Mesenchymal stem cell (in vitro differentiated cells and primary cell): ENCODE measurements at regions not wholly inside any gene's neighbourhood (a gene's known extent, or its start where the extent isn't known, plus 50 kb on each side); places are given as distances from the start of the nearest gene placed in this dataset.
A peak's percentile ranks its signal among the peaks of the same experiment; 100 is the strongest.
"Not testable (repeated sequence)": the region's sequence is repeated elsewhere in the genome, so short reads cannot be mapped to it uniquely, and the experiment has no call there.

ENCODE experiments used
- DNase-seq: peaks from one replicate; pipeline ENCODE4 v3.0.0-alpha.2; 2013
- H2AFZ ChIP-seq: one replicate; pipeline ENCODE4 v1.6.1; 2013; ENCODE audit warnings: low read depth, mild to moderate bottlenecking, control low read depth, inconsistent platforms, low read length, moderate library complexity
- H2AK5ac ChIP-seq: 2 replicates; pipeline ENCODE4 v1.6.1; 2013; ENCODE audit warnings: low read length, moderate library complexity, mild to moderate bottlenecking, inconsistent platforms; ENCODE audit not compliant: severe bottlenecking
- H2BK120ac ChIP-seq: one replicate; pipeline ENCODE4 v1.6.1; 2013; ENCODE audit warnings: low read depth, mild to moderate bottlenecking, inconsistent platforms, low read length, moderate library complexity
- H2BK12ac ChIP-seq, 2 experiments: one replicate each; pipeline ENCODE4 v1.6.1; 2013; ENCODE audit warnings: inconsistent platforms in 2 of 2, low read length in 2 of 2, mild to moderate bottlenecking in 2 of 2, moderate library complexity in 2 of 2, control low read depth in 1 of 2
- H2BK15ac ChIP-seq: one replicate; pipeline ENCODE4 v1.6.1; 2013; ENCODE audit warnings: mild to moderate bottlenecking, low read depth, inconsistent platforms; ENCODE audit not compliant: poor library complexity, severe bottlenecking
- H2BK5ac ChIP-seq: 2 replicates; pipeline ENCODE4 v1.6.1; 2013; ENCODE audit warnings: low read depth, mild to moderate bottlenecking, low read length, control low read depth, inconsistent platforms; ENCODE audit not compliant: poor library complexity, severe bottlenecking
- H3K14ac ChIP-seq, 2 experiments: one replicate each; pipeline ENCODE4 v1.6.1; 2013; ENCODE audit warnings: inconsistent platforms in 2 of 2, low read length in 2 of 2, control low read depth in 1 of 2, mild to moderate bottlenecking in 1 of 2, moderate library complexity in 1 of 2
- H3K18ac ChIP-seq, 2 experiments: one replicate each; pipeline ENCODE4 v1.6.1; 2013; ENCODE audit warnings: inconsistent platforms in 2 of 2, low read length in 2 of 2, control low read depth in 1 of 2, low read depth in 1 of 2, mild to moderate bottlenecking in 1 of 2
- H3K23ac ChIP-seq, 2 experiments: one replicate each; pipeline ENCODE4 v1.6.1; 2013; ENCODE audit warnings: inconsistent platforms in 2 of 2, low read length in 2 of 2, mild to moderate bottlenecking in 2 of 2, moderate library complexity in 2 of 2, control low read depth in 1 of 2
- H3K27ac ChIP-seq: 2 replicates; pipeline ENCODE4 v1.5.1; 2013; ENCODE audit warnings: mild to moderate bottlenecking, moderate library complexity, low read length, control low read depth, inconsistent platforms; ENCODE audit not compliant: poor library complexity, severe bottlenecking
- H3K27me3 ChIP-seq, 2 experiments: 2 replicates each; pipeline versions ENCODE4 v1.6.1 to v1.7.0; 2013; ENCODE audit warnings: low read length in 2 of 2, mild to moderate bottlenecking in 2 of 2, moderate library complexity in 2 of 2, control low read depth in 1 of 2, inconsistent platforms in 1 of 2; ENCODE audit not compliant: control insufficient read depth in 1 of 2, insufficient read depth in 1 of 2
- H3K36me3 ChIP-seq, 2 experiments: 2 replicates each; pipeline versions ENCODE4 v1.6.1 to v1.7.0; 2013; ENCODE audit warnings: low read length in 2 of 2, control low read depth in 1 of 2, inconsistent platforms in 1 of 2, low read depth in 1 of 2, mild to moderate bottlenecking in 1 of 2; ENCODE audit not compliant: insufficient read depth in 2 of 2, control insufficient read depth in 1 of 2
- H3K4ac ChIP-seq, 2 experiments: one replicate each; pipeline ENCODE4 v1.6.1; 2013; ENCODE audit warnings: inconsistent platforms in 2 of 2, low read length in 2 of 2, mild to moderate bottlenecking in 2 of 2, moderate library complexity in 2 of 2, control low read depth in 1 of 2, low read depth in 1 of 2
- H3K4me1 ChIP-seq: 2 replicates; pipeline ENCODE4 v1.6.1; 2013; ENCODE audit warnings: low read depth, low read length, control low read depth; ENCODE audit not compliant: control insufficient read depth, insufficient read depth
- H3K4me2 ChIP-seq: 2 replicates; pipeline ENCODE4 v1.6.1; 2013; ENCODE audit warnings: low read length, mild to moderate bottlenecking, inconsistent platforms; ENCODE audit not compliant: poor library complexity, severe bottlenecking
- H3K4me3 ChIP-seq, 2 experiments: 2 replicates each; pipeline versions ENCODE4 v1.5.1 to v1.7.0; 2013; ENCODE audit warnings: low read length in 2 of 2, mild to moderate bottlenecking in 2 of 2, control low read depth in 1 of 2, low read depth in 1 of 2; ENCODE audit not compliant: insufficient read depth in 1 of 2
- H3K79me1 ChIP-seq: replicated peaks from 2 replicates; pipeline ENCODE4 v1.6.1; 2013; ENCODE audit warnings: mild to moderate bottlenecking, control low read depth, low read length, inconsistent platforms; ENCODE audit not compliant: poor library complexity, severe bottlenecking
- H3K9ac ChIP-seq: 2 replicates; pipeline ENCODE4 v1.7.0; 2013; ENCODE audit warnings: mild to moderate bottlenecking, low read length, moderate library complexity
- H3K9me3 ChIP-seq: 2 replicates; pipeline ENCODE4 v1.7.0; 2013; ENCODE audit warnings: mild to moderate bottlenecking, low read length; ENCODE audit not compliant: control insufficient read depth
- H4K8ac ChIP-seq: one replicate; pipeline ENCODE4 v1.6.1; 2013; ENCODE audit warnings: inconsistent platforms, mild to moderate bottlenecking, low read length, moderate library complexity
- H4K91ac ChIP-seq: one replicate; pipeline ENCODE4 v1.6.1; 2013; ENCODE audit warnings: mild to moderate bottlenecking, low read length, inconsistent platforms
- WGBS: methylation state at CpG from one replicate; pipeline ENCODE4 v1.1.7; 2013; ENCODE audit warnings: mixed read lengths; 5-methylcytosine and 5-hydroxymethylcytosine counted together

GRCh38 chr12:127150956-127151355, 1116.0 kb upstream of the TMEM132C start:
- Histone ChIP-seq H2BK12ac (no peak overlapping the region), H3K9me3 (peaks cover 4% of the 10 kb centered on the region), H2BK15ac (no peak overlapping the region), H2BK5ac (no peak overlapping the region), H3K79me1 (no peaks in the 10 kb centered on the region), H3K9ac (peak overlapping the region; percentile 44), H2AK5ac (no peak overlapping the region), H3K23ac (no peak overlapping the region), H3K27ac (no peak overlapping the region), H3K18ac (no peak overlapping the region), H3K4me1 (no peaks in the 10 kb centered on the region), H3K14ac (no peak overlapping the region), H3K4me3 (no peak overlapping the region), H3K4me2 (no peak overlapping the region), H3K4ac (no peak overlapping the region), H2BK120ac (no peak overlapping the region), H2AFZ (no peak overlapping the region), H3K27me3 (no peaks in the 10 kb centered on the region), H4K8ac (no peak overlapping the region), H3K36me3 (no peaks in the 10 kb centered on the region), H4K91ac (no peak overlapping the region)
- DNase-seq = no peak
- WGBS = 72% methylated on average over 3 of the region's 4 CpGs

- no peak overlapping the region for H2BK5ac ChIP-seq
- H3K23ac ChIP-seq = no peak overlapping the region
- H3K36me3 ChIP-seq = peaks cover 0 to 4% of the 10 kb centered on the region in 2 experiments
- DNase-seq = no peak
- no peak overlapping the region for H2AK5ac ChIP-seq
- no peak overlapping the region for H3K4me3 ChIP-seq
- H3K79me1 ChIP-seq = no peaks in the 10 kb centered on the region
- no peak overlapping the region for H3K27ac ChIP-seq
- H3K18ac ChIP-seq = no peak overlapping the region
- H3K4me2 ChIP-seq = no peak overlapping the region
- H3K14ac ChIP-seq = no peak overlapping the region
- H3K4me1 ChIP-seq = no peaks in the 10 kb centered on the region
- no peak overlapping the region for H4K8ac ChIP-seq
- H3K27me3 ChIP-seq = no peaks in the 10 kb centered on the region
- no peak overlapping the region for H2BK15ac ChIP-seq
- no peak overlapping the region for H3K9ac ChIP-seq
- no peak overlapping the region for H2BK120ac ChIP-seq
- H2AFZ ChIP-seq = no peak overlapping the region
- WGBS = 88% methylated on average over 15 of the region's 15 CpGs
- H4K91ac ChIP-seq = no peak overlapping the region
- no peak overlapping the region for H3K4ac ChIP-seq
- no peak overlapping the region for H2BK12ac ChIP-seq
- H3K9me3 ChIP-seq = peaks cover 8% of the 10 kb centered on the region
Measured at GRCh38 chr12:127153996-127154395, 1113.0 kb upstream of the TMEM132C start.

- H3K27me3 ChIP-seq, H2BK12ac ChIP-seq, H3K9me3 ChIP-seq, H2AFZ ChIP-seq, H3K27ac ChIP-seq, H3K4ac ChIP-seq, DNase-seq, H4K91ac ChIP-seq, H3K4me3 ChIP-seq, H4K8ac ChIP-seq, H3K79me1 ChIP-seq, H3K14ac ChIP-seq, H3K9ac ChIP-seq, H3K23ac ChIP-seq, H2AK5ac ChIP-seq, H2BK120ac ChIP-seq, H3K4me1 ChIP-seq, H3K4me2 ChIP-seq, H2BK15ac ChIP-seq, H3K36me3 ChIP-seq, H2BK5ac ChIP-seq, H3K18ac ChIP-seq: not testable (repeated sequence)
- 87% methylated on average over 1 of the region's 1 CpG for WGBS
Measured at GRCh38 chr12:127154830-127155229, 1112.1 kb upstream of the TMEM132C start.

GRCh38 chr12:127155935-127156619, 1110.9 kb upstream of the TMEM132C start:
- not testable (repeated sequence) for H3K4me3 ChIP-seq, H2BK12ac ChIP-seq, H3K27ac ChIP-seq, H2BK5ac ChIP-seq, H3K23ac ChIP-seq, H2BK15ac ChIP-seq, H3K9ac ChIP-seq, H3K4me1 ChIP-seq, H3K4ac ChIP-seq, H3K36me3 ChIP-seq, H3K4me2 ChIP-seq, H3K27me3 ChIP-seq, DNase-seq, H3K79me1 ChIP-seq, H2AFZ ChIP-seq, H4K91ac ChIP-seq, H2BK120ac ChIP-seq, H4K8ac ChIP-seq, H3K18ac ChIP-seq, H2AK5ac ChIP-seq, H3K9me3 ChIP-seq, H3K14ac ChIP-seq
- WGBS = 80% methylated on average over 5 of the region's 5 CpGs
